Endothelial cell of umbilical vein (primary cell): ENCODE measurements at regions not wholly inside any gene's neighbourhood (a gene's known extent, or its start where the extent isn't known, plus 50 kb on each side); places are given as distances from the start of the nearest gene placed in this dataset.

ENCODE experiments used
- BruUV-seq: library from RNA; stranded (reverse); fragments of 400-500 nt; replicated peaks from 2 replicates; lab custom pipeline; 2021; lab: Mats Ljungman, UMichigan
- CTCF ChIA-PET: fragments of 300-600, 350-600 bp; sonication (Branson Sonifier 250); formaldehyde crosslinking; loops from one replicate; lab custom pipeline; 2021; ENCODE audit warnings: antibody characterized with exemption, inconsistent platforms; lab: Charles Lee
- POLR2A ChIA-PET: fragments of 300-600, 350-600 bp; sonication (Branson Sonifier 250); formaldehyde crosslinking; loops from one replicate; lab custom pipeline; 2021; ENCODE audit warnings: antibody characterized with exemption, inconsistent platforms; lab: Charles Lee
- DNase-seq: peaks from one replicate; pipeline ENCODE4 v3.0.0-alpha.2; 2011; ENCODE audit warnings: low read depth, low spot score
- FAIRE-seq: peaks from 2 replicates; lab custom pipeline; 2011; peaks lifted over from hg19 to GRCh38; lab: Jason Lieb, UNC
- H2AFZ ChIP-seq: 2 replicates; pipeline ENCODE4 v1.6.0; 2012; ENCODE audit warnings: low read depth, low read length, control low read depth, inconsistent platforms
- H3K27ac ChIP-seq: 2 replicates; pipeline ENCODE4 v1.5.1; 2011; ENCODE audit warnings: low read depth, mild to moderate bottlenecking, control low read depth, low read length, moderate library complexity; ENCODE audit not compliant: insufficient read depth
- H3K27me3 ChIP-seq, 2 experiments: 2 replicates each; pipeline versions ENCODE4 v1.6.0 to v1.6.1; 2011; ENCODE audit warnings: low read length in 2 of 2, mixed read lengths in 1 of 2; ENCODE audit not compliant: control insufficient read depth in 2 of 2, insufficient read depth in 2 of 2
- H3K36me3 ChIP-seq, 2 experiments: 2 replicates in 1 of 2; 3 replicates in 1 of 2; pipeline ENCODE4 v1.5.1; 2011; ENCODE audit warnings: low read length in 2 of 2, mild to moderate bottlenecking in 1 of 2, moderate library complexity in 1 of 2; ENCODE audit not compliant: control insufficient read depth in 2 of 2, insufficient read depth in 2 of 2; ENCODE audit errors: extremely low read depth in 1 of 2
- H3K4me1 ChIP-seq: 3 replicates; pipeline ENCODE4 v1.5.1; 2011; ENCODE audit warnings: mild to moderate bottlenecking, low read length; ENCODE audit not compliant: control insufficient read depth, insufficient read depth; ENCODE audit errors: extremely low read depth
- H3K4me2 ChIP-seq: 2 replicates; pipeline ENCODE4 v1.6.1; 2011; ENCODE audit warnings: low read length, control low read depth, mixed read lengths; ENCODE audit not compliant: insufficient read depth
- H3K4me3 ChIP-seq, 3 experiments: fragments of 200-600 bp in 1 of 3; sonication (generic), shearing (Covaris generic) in 1 of 3; replicated peaks in 1 of 3; 2 replicates each; pipeline ENCODE4 v1.5.1; 2011 to 2016; ENCODE audit warnings: control low read depth in 3 of 3, low read length in 3 of 3, mild to moderate bottlenecking in 2 of 3, inconsistent platforms in 1 of 3, low read depth in 1 of 3, moderate library complexity in 1 of 3; ENCODE audit not compliant: insufficient read depth in 1 of 3
- H3K79me2 ChIP-seq: 2 replicates; pipeline ENCODE4 v1.6.0; 2012; ENCODE audit warnings: low read length, inconsistent platforms; ENCODE audit not compliant: control insufficient read depth, insufficient read depth
- H3K9ac ChIP-seq: replicated peaks from 2 replicates; pipeline ENCODE3; 2011; ENCODE audit warnings: low read length, control low read depth; ENCODE audit not compliant: insufficient read depth; ENCODE audit errors: extremely low read depth
- H3K9me1 ChIP-seq: replicated peaks from 3 replicates; pipeline ENCODE4 v1.6.0; 2011; ENCODE audit warnings: mild to moderate bottlenecking, low read length; ENCODE audit not compliant: control insufficient read depth, insufficient read depth; ENCODE audit errors: extremely low read depth
- H3K9me3 ChIP-seq: replicated peaks from 2 replicates; pipeline ENCODE4 v1.5.1; 2012; ENCODE audit warnings: low read length, inconsistent platforms; ENCODE audit not compliant: control insufficient read depth, insufficient read depth
- H4K20me1 ChIP-seq: replicated peaks from 2 replicates; pipeline ENCODE3; 2011; ENCODE audit warnings: mild to moderate bottlenecking, low read length; ENCODE audit not compliant: control insufficient read depth, insufficient read depth; ENCODE audit errors: extremely low read depth
- EZH2 ChIP-seq: IDR thresholded peaks from 2 replicates; pipeline ENCODE4 v1.6.1; 2012; ENCODE audit warnings: borderline replicate concordance, low read depth, mild to moderate bottlenecking, moderate library complexity, low read length, inconsistent platforms; ENCODE audit not compliant: severe bottlenecking
- FOS ChIP-seq: IDR thresholded peaks from 2 replicates; pipeline ENCODE4 v1.6.1; 2011; ENCODE audit warnings: mild to moderate bottlenecking, low read length, moderate library complexity, borderline replicate concordance; ENCODE audit not compliant: insufficient read depth
- GATA2 ChIP-seq: IDR thresholded peaks from 2 replicates; pipeline ENCODE4 v1.7.0; 2011; ENCODE audit warnings: low read depth, mild to moderate bottlenecking, moderate library complexity, mixed read lengths, low read length; ENCODE audit not compliant: insufficient read length, insufficient read depth
- JUN ChIP-seq: IDR thresholded peaks from 2 replicates; pipeline ENCODE4 v1.6.1; 2011; ENCODE audit warnings: borderline replicate concordance, low read depth; ENCODE audit not compliant: insufficient read length, insufficient read depth
- MYC ChIP-seq: IDR thresholded peaks from one replicate; pipeline ENCODE4 v1.6.1; 2011; ENCODE audit warnings: mild to moderate bottlenecking, low read depth, low read length
- POLR2A ChIP-seq: IDR thresholded peaks from 2 replicates; pipeline ENCODE4 v1.6.1; 2012; ENCODE audit warnings: low read depth, mild to moderate bottlenecking, control low read depth, low read length
- POLR2AphosphoS5 ChIP-seq: IDR thresholded peaks from 2 replicates; pipeline ENCODE4 v1.6.1; 2012; ENCODE audit warnings: low read depth, mild to moderate bottlenecking, control low read depth, low read length, moderate library complexity; ENCODE audit not compliant: insufficient read depth
- dilution Hi-C: fragments of 300-500 bp; cut with MboI; formaldehyde crosslinking; loops from one replicate; pipeline ENCODE4 v1.15.0; 2019; ENCODE audit warnings: low sequenced_read_pairs; ENCODE audit not compliant: extremely low pct_ligation_motif_present
- intact Hi-C: fragments of 100-400 bp; cut with micrococcal nuclease; formaldehyde crosslinking; loops from one replicate; pipeline ENCODE4 v1.10.0; 2022
- TF ChIP-seq, protein P1 (sequence below), 2 donors: IDR thresholded peaks; 1 replicate in 1 of 2; 2 replicates in 1 of 2; pipeline ENCODE4 v1.5.1; 2011; ENCODE audit warnings: low read length in 2 of 2, mild to moderate bottlenecking in 2 of 2, moderate library complexity in 2 of 2, control low read depth in 1 of 2, inconsistent platforms in 1 of 2, low read depth in 1 of 2; ENCODE audit not compliant: insufficient read depth in 1 of 2; ENCODE audit errors: extremely low read depth in 1 of 2
- TF ChIP-seq, protein P2 (sequence below): IDR thresholded peaks from 2 replicates; pipeline ENCODE4 v1.6.1; 2011; ENCODE audit not compliant: insufficient read depth, insufficient read length

DNA sequence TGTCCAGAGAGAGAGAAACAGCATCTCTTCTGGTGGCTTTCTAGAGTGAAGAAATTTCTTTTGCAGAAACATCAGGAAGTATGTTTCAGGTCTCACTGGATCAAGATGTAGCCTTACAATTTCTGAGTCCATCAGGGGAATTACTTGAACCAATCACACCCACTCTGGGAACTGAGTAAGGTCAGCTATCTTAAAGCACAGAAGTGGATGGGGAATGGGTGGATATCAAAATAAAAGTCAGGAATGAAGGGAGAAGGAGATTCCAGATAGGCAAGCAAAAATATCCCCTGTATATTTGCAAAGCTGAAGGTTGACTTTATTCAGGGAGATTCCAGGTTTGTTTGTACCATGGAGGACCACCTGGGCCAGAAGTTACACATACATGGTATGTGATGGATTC, 188.0 kb downstream of the CYRIA start:
- POLR2A ChIA-PET: no interaction called here

More for the DNA sequence above, 188.0 kb downstream of the CYRIA start:
- FAIRE-seq (no peak), DNase-seq (no peak)
- Histone ChIP-seq H3K4me3 (no peak overlapping the region), H3K9ac (no peak overlapping the region), H3K27ac (no peak overlapping the region), H3K36me3 (no peaks in the 10 kb centered on the region), H3K9me1 (no peaks in the 10 kb centered on the region), H3K27me3 (no peaks in the 10 kb centered on the region), H3K4me1 (no peaks in the 10 kb centered on the region), H4K20me1 (no peaks in the 10 kb centered on the region), H3K9me3 (no peaks in the 10 kb centered on the region), H2AFZ (no peak overlapping the region), H3K79me2 (no peaks in the 10 kb centered on the region), H3K4me2 (no peak overlapping the region)
- CTCF ChIA-PET: no interaction called here
- TF ChIP-seq, protein P1, sequence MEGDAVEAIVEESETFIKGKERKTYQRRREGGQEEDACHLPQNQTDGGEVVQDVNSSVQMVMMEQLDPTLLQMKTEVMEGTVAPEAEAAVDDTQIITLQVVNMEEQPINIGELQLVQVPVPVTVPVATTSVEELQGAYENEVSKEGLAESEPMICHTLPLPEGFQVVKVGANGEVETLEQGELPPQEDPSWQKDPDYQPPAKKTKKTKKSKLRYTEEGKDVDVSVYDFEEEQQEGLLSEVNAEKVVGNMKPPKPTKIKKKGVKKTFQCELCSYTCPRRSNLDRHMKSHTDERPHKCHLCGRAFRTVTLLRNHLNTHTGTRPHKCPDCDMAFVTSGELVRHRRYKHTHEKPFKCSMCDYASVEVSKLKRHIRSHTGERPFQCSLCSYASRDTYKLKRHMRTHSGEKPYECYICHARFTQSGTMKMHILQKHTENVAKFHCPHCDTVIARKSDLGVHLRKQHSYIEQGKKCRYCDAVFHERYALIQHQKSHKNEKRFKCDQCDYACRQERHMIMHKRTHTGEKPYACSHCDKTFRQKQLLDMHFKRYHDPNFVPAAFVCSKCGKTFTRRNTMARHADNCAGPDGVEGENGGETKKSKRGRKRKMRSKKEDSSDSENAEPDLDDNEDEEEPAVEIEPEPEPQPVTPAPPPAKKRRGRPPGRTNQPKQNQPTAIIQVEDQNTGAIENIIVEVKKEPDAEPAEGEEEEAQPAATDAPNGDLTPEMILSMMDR (IDR thresholded peaks at IDR 0.05; ENCODE audit: extremely low read depth in 1 of 2, insufficient read depth in 1 of 2, low read depth in 1 of 2, low read length in 2 of 2): no peak
- TF ChIP-seq POLR2AphosphoS5 (no peak), EZH2 (no peak), POLR2A (no peak), GATA2 (no peak), JUN (no peak), MYC (no peak), FOS (no peak)
- TF ChIP-seq, protein P2, sequence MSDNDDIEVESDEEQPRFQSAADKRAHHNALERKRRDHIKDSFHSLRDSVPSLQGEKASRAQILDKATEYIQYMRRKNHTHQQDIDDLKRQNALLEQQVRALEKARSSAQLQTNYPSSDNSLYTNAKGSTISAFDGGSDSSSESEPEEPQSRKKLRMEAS: no peak
- dilution Hi-C loops (no loop called here), intact Hi-C loops (no loop called here)
- no TSS peak for BruUV-seq
